Erythroblast (primary cell): ENCODE measurements at regions not wholly inside any gene's neighbourhood (a gene's known extent, or its start where the extent isn't known, plus 50 kb on each side); places are given as distances from the start of the nearest gene placed in this dataset.

Source experiments
- GATA1 ChIP-seq: IDR thresholded peaks from 2 replicates; pipeline ENCODE4 v1.6.1; 2011; ENCODE audit warnings: low read depth, mild to moderate bottlenecking, control low read depth, low read length, moderate library complexity
- POLR2A ChIP-seq: IDR thresholded peaks from 2 replicates; pipeline ENCODE4 v1.6.1; 2011; ENCODE audit warnings: mild to moderate bottlenecking, low read length

DNA sequence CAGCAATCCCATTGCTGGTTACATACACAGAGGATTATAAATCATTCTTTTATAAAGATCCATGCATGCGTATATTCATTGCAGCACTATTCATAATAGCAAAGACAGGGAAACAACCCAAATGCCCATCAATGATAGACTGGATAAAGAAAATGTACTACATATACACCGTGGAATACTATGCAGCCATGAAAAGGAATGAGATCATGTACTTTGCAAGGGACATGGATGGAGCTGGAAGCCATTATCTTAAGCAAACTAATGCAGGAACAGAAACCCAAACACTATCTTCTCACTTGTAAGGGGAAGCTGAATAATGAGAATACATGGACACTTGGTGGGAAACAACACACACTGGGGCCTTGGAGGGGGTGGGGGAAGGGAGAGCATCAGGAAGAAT lies 529.7 kb downstream of the TBC1D32 start:
- no peak for TF ChIP-seq POLR2A
- no peak for TF ChIP-seq GATA1
